ENCODE measurements at regions not wholly inside any gene's neighbourhood (a gene's known extent, or its start where the extent isn't known, plus 50 kb on each side); places are given as distances from the start of the nearest gene placed in this dataset.

GRCh38 chr2:9732824-9733223 lies 102.0 kb upstream of the YWHAQ start:
- Histone ChIP-seq H3K4me1 (ENCODE audit: control insufficient read depth in 1 of 2, insufficient read depth in 2 of 2, low read length in 2 of 2) (no peaks in the 10 kb centered on the region), H2AFZ (ENCODE audit: low read depth, low read length, poor library complexity, severe bottlenecking) (no peak overlapping the region), H3K9ac (ENCODE audit: low read length) (no peak overlapping the region), H3K27ac (ENCODE audit: low read depth, low read length) (no peak overlapping the region), H3K9me3 (ENCODE audit: control insufficient read depth in 1 of 2, insufficient read depth in 1 of 2, low read depth in 1 of 2, low read length in 2 of 2) (peaks cover 0 to 2% of the 10 kb centered on the region in 2 experiments; a peak in 2 of 4 replicates), H3K9me2 (ENCODE audit: insufficient read depth) (no peaks in the 10 kb centered on the region), H3K4me3 (replicated peaks in 1 of 2; ENCODE audit: low read depth in 1 of 2, low read length in 2 of 2) (no peak overlapping the region), H3K27me3 (ENCODE audit: insufficient read depth, low read length) (no peaks in the 10 kb centered on the region), H3K4me2 (ENCODE audit: low read length) (no peak overlapping the region), H4K20me1 (ENCODE audit: insufficient read depth) (no peaks in the 10 kb centered on the region), H3K36me3 (ENCODE audit: control insufficient read depth in 1 of 2, insufficient read depth in 2 of 2, low read length in 2 of 2) (no peaks in the 10 kb centered on the region), H3K79me2 (ENCODE audit: insufficient read depth, low read length) (no peaks in the 10 kb centered on the region)
- RAD21 ChIA-PET (ENCODE audit: low non-redundant PET in 1 of 2, low total read pairs in 2 of 2, uncharacterized antibody in 2 of 2, unreplicated experiment in 2 of 2), result no interaction called here
- DNase-seq (ENCODE audit: low read depth, low spot score), result no peak
- ATAC-seq, result no peak
- POLR2A ChIA-PET, result no interaction called here
- intact Hi-C loops (cut with micrococcal nuclease), result no loop called here
- no TSS peak for BruUV-seq (replicated peaks)
- CTCF ChIA-PET, result no interaction called here
- TF ChIP-seq MAX (IDR thresholded peaks at IDR 0.05) (no peak), CTCF (IDR thresholded peaks at IDR 0.05 in 2 of 3, conservative IDR thresholded peaks at IDR 0.05 in 1 of 3; ENCODE audit: borderline replicate concordance in 1 of 3, insufficient read depth in 1 of 3, low read depth in 2 of 3, low read length in 2 of 3) (no peak), CBX3 (IDR thresholded peaks at IDR 0.05; ENCODE audit: low read depth) (no peak), EGR1 (IDR thresholded peaks at IDR 0.05; ENCODE audit: low read depth) (no peak), EZH2phosphoT487 (IDR thresholded peaks at IDR 0.05; ENCODE audit: borderline replicate concordance) (no peak), POLR2A (IDR thresholded peaks at IDR 0.05; ENCODE audit: borderline replicate concordance, extremely low read depth, insufficient read depth, insufficient read length) (no peak), ATF3 (IDR thresholded peaks at IDR 0.05) (no peak), TCF7L2 (IDR thresholded peaks at IDR 0.05; ENCODE audit: borderline replicate concordance, extremely low read depth, insufficient read depth, insufficient read length) (no peak), ZFX (IDR thresholded peaks at IDR 0.05) (no peak), SP1 (IDR thresholded peaks at IDR 0.05; ENCODE audit: low read depth) (no peak), ZBTB33 (IDR thresholded peaks at IDR 0.05; ENCODE audit: extremely low read depth, insufficient replicate concordance, low read length) (no peak), FOSL1 (IDR thresholded peaks at IDR 0.05; ENCODE audit: low read depth) (no peak), EZH2 (IDR thresholded peaks at IDR 0.05) (no peak), ZNF274 (IDR thresholded peaks at IDR 0.05; ENCODE audit: low read depth, low read length) (no peak), YY1 (IDR thresholded peaks at IDR 0.05; ENCODE audit: extremely low read depth, insufficient replicate concordance, low read depth, low read length) (no peak), POLR2AphosphoS5 (IDR thresholded peaks at IDR 0.05; ENCODE audit: low read depth, low read length) (no peak)

All from HCT116 (cell line).